ENCODE measurements at regions not wholly inside any gene's neighbourhood (a gene's known extent, or its start where the extent isn't known, plus 50 kb on each side); places are given as distances from the start of the nearest gene placed in this dataset.

- Histone ChIP-seq H3K4me2 (ENCODE audit: insufficient read depth in 1 of 2, low read depth in 2 of 2, low read length in 2 of 2) (no peak overlapping the region), H2BK120ac (replicated peaks; ENCODE audit: low read depth, low read length) (no peak overlapping the region), H3K27ac (ENCODE audit: low read depth, low read length) (no peak overlapping the region), H3K56ac (replicated peaks; ENCODE audit: insufficient read length, low read depth, low read length) (no peak overlapping the region), H2BK20ac (ENCODE audit: low read length) (no peak overlapping the region), H3K9ac (replicated peaks in 1 of 4; ENCODE audit: extremely low read depth in 1 of 4, low read depth in 3 of 4, low read length in 3 of 4) (no peak overlapping the region), H3K79me2 (ENCODE audit: control insufficient read depth in 1 of 2, insufficient read depth in 2 of 2, low read length in 2 of 2) (no peaks in the 10 kb centered on the region), H2AK5ac (ENCODE audit: low read depth, low read length) (no peak overlapping the region), H3K18ac (ENCODE audit: extremely low read depth, low read length) (no peak overlapping the region), H3K4me1 (replicated peaks in 1 of 4; ENCODE audit: control insufficient read depth in 3 of 4, insufficient read depth in 4 of 4, low read length in 3 of 4) (no peaks in the 10 kb centered on the region), H3K36me3 (ENCODE audit: control insufficient read depth in 2 of 4, insufficient read depth in 4 of 4, low read length in 3 of 4) (no peaks in the 10 kb centered on the region), H2BK12ac (ENCODE audit: low read depth, low read length) (no peak overlapping the region), H3K14ac (ENCODE audit: insufficient read length) (no peak overlapping the region), H4K5ac (ENCODE audit: insufficient read length, low read depth, low read length) (no peak overlapping the region), H3K4me3 (ENCODE audit: extremely low read depth in 1 of 4, insufficient read depth in 2 of 4, low read depth in 3 of 4, low read length in 4 of 4) (no peak overlapping the region), H3K23me2 (ENCODE audit: low read depth, low read length) (no peaks in the 10 kb centered on the region), H2AFZ (ENCODE audit: low read length) (no peak overlapping the region), H3K9me3 (ENCODE audit: insufficient read depth in 2 of 2, low read depth in 1 of 2, low read length in 1 of 2) (no peaks in the 10 kb centered on the region), H4K20me1 (replicated peaks in 1 of 2; ENCODE audit: control insufficient read depth in 1 of 2, insufficient read depth in 2 of 2, low read length in 2 of 2) (no peaks in the 10 kb centered on the region), H4K91ac (replicated peaks; ENCODE audit: insufficient read length, low read length) (no peak overlapping the region), H2BK15ac (ENCODE audit: low read length) (no peak overlapping the region), H2BK5ac (ENCODE audit: low read depth, low read length) (no peak overlapping the region), H3K23ac (ENCODE audit: insufficient read length) (no peak overlapping the region), H3K79me1 (ENCODE audit: low read depth, low read length) (no peaks in the 10 kb centered on the region), H4K8ac (ENCODE audit: extremely low read depth, insufficient read depth, low read length) (no peak overlapping the region), H3K27me3 (replicated peaks in 1 of 4; ENCODE audit: control insufficient read depth in 3 of 4, extremely low read depth in 1 of 4, insufficient read depth in 3 of 4, low read length in 3 of 4) (no peaks in the 10 kb centered on the region), H3K4ac (replicated peaks; ENCODE audit: insufficient read length, low read depth, low read length) (no peak overlapping the region)
- no peak for FAIRE-seq
- 95% methylated on average over 3 of the region's 3 CpGs; no CpG with 5 or more reads in 1 of the 2 experiments for WGBS, 2 experiments (ENCODE audit: extremely low coverage in 1 of 2, insufficient coverage in 1 of 2, insufficient read length in 1 of 2, insufficient replicate concordance in 2 of 2, low coverage in 1 of 2, low lambda C conversion rate in 2 of 2, missing lambda C conversion rate in 1 of 2)
- TF ChIP-seq RXRA (IDR thresholded peaks at IDR 0.05; ENCODE audit: insufficient read depth, low read depth, low read length) (no peak), TEAD4 (IDR thresholded peaks at IDR 0.05; ENCODE audit: low read depth, low read length) (no peak)
- DNase-seq (ENCODE audit: low read depth in 1 of 2, low spot score in 2 of 2): no peak
- POLR2A ChIA-PET (ENCODE audit: partially characterized antibody): no interaction called here
- CTCF ChIA-PET (ENCODE audit: partially characterized antibody): interaction anchor here (0.7 to 5.4 kb wide), 6 partner anchors 8 to 178 kb away, joined by 3 to 32 read pairs (median 6); no protein-coding TSS in a partner anchor
Measured at GRCh38 chr6:25034431-25034921, 98.7 kb upstream of the RIPOR2 start.

Data from H1 (cell line).